Endodermal cell (in vitro differentiated cells): ENCODE measurements at regions not wholly inside any gene's neighbourhood (a gene's known extent, or its start where the extent isn't known, plus 50 kb on each side); places are given as distances from the start of the nearest gene placed in this dataset.

Experiments used
- DNase-seq: peaks from one replicate; pipeline ENCODE4 v3.0.0-alpha.2; 2017
- H3K27ac ChIP-seq: 2 replicates; pipeline ENCODE4 v1.5.1; 2013; ENCODE audit warnings: mild to moderate bottlenecking, low read depth, low read length, moderate library complexity
- H3K27me3 ChIP-seq: 2 replicates; pipeline ENCODE4 v1.6.1; 2013; ENCODE audit warnings: mild to moderate bottlenecking, low read length, moderate library complexity; ENCODE audit not compliant: insufficient read depth, control insufficient read depth, poor library complexity, severe bottlenecking
- H3K36me3 ChIP-seq: 2 replicates; pipeline ENCODE4 v1.7.0; 2013; ENCODE audit warnings: mild to moderate bottlenecking, low read length, moderate library complexity; ENCODE audit not compliant: control insufficient read depth, insufficient read depth
- H3K4me1 ChIP-seq: one replicate; pipeline ENCODE4 v1.7.0; 2013; ENCODE audit warnings: low read length; ENCODE audit not compliant: control insufficient read depth, insufficient read depth
- H3K4me3 ChIP-seq: 2 replicates; pipeline ENCODE4 v1.5.1; 2013; ENCODE audit warnings: mild to moderate bottlenecking, low read length, moderate library complexity
- H3K9ac ChIP-seq: 2 replicates; pipeline ENCODE4 v1.6.1; 2013; ENCODE audit warnings: mild to moderate bottlenecking, low read length, moderate library complexity; ENCODE audit not compliant: poor library complexity, severe bottlenecking; ENCODE audit errors: extremely low read depth
- H3K9me3 ChIP-seq: 2 replicates; pipeline ENCODE4 v1.6.1; 2013; ENCODE audit warnings: mild to moderate bottlenecking, low read length, moderate library complexity; ENCODE audit not compliant: control insufficient read depth
- H3K27ac Mint-ChIP-seq: 2 replicates; pipeline ENCODE4 v1.8.0; 2020; ENCODE audit warnings: mixed read lengths
- H3K27me3 Mint-ChIP-seq: 2 replicates; pipeline ENCODE4 v1.8.0; 2021; ENCODE audit warnings: mild to moderate bottlenecking, mixed read lengths; ENCODE audit not compliant: insufficient read depth
- H3K36me3 Mint-ChIP-seq: 2 replicates; pipeline ENCODE4 v1.8.0; 2020; ENCODE audit warnings: low read depth, mixed read lengths
- H3K4me1 Mint-ChIP-seq: 2 replicates; pipeline ENCODE4 v1.8.0; 2020; ENCODE audit warnings: mixed read lengths
- H3K4me3 Mint-ChIP-seq: 2 replicates; pipeline ENCODE4 v1.8.0; 2020; ENCODE audit warnings: mild to moderate bottlenecking, moderate library complexity, mixed read lengths
- H3K9me3 Mint-ChIP-seq: 2 replicates; pipeline ENCODE4 v1.8.0; 2020; ENCODE audit warnings: mild to moderate bottlenecking, mixed read lengths
- CTCF ChIP-seq: fragments of 200-600 bp; sonication (generic); conservative IDR thresholded peaks from 2 replicates; pipeline ENCODE4 v1.5.0; 2021; ENCODE audit warnings: antibody characterized with exemption, mild to moderate bottlenecking
- WGBS, 2 experiments: methylation state at CpG; one replicate each; pipeline versions ENCODE4 v1.1.5 to v1.1.7; 2013; ENCODE audit warnings: missing lambda C conversion rate in 2 of 2, mixed read lengths in 1 of 2; ENCODE audit not compliant: insufficient coverage in 1 of 2, insufficient read length in 1 of 2; 5-methylcytosine and 5-hydroxymethylcytosine counted together

DNA sequence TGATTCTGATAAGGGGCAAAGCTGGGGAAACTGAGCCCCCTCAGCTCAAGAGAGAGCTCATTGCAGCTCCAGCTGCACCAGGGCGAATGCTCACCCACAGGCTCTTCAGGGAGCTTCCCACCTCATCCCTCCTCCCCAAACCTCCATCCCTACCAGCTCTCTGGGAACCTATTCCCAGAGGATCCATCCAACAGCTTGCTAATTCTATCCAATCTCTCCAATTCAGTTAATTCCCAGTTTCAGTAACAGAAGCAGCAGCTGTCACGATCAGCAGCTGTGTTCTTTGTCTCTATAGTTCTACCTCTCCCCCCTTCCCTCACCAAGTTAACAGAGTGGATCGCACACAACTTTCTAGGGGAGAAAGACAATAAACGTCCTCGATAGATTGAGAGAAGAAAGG lies 135.5 kb upstream of the EFNA5 start:
- no peak overlapping the region for H3K27ac Mint-ChIP-seq
- Histone ChIP-seq H3K27ac (peak overlapping the region; percentile 16), H3K9ac (no peak overlapping the region), H3K4me3 (no peak overlapping the region), H3K36me3 (no peaks in the 10 kb centered on the region), H3K27me3 (no peaks in the 10 kb centered on the region), H3K4me1 (peaks cover 23% of the 10 kb centered on the region), H3K9me3 (no peaks in the 10 kb centered on the region)
- WGBS, 2 experiments: 82% methylated on average over 4 of the region's 5 CpGs; no CpG with 5 or more reads in 1 of the 2 experiments
- H3K4me1 Mint-ChIP-seq: peaks cover 21% of the 10 kb centered on the region
- H3K36me3 Mint-ChIP-seq: no peaks in the 10 kb centered on the region
- H3K4me3 Mint-ChIP-seq: no peak overlapping the region
- TF ChIP-seq CTCF: no peak
- H3K9me3 Mint-ChIP-seq: no peaks in the 10 kb centered on the region
- DNase-seq: no peak
- no peaks in the 10 kb centered on the region for H3K27me3 Mint-ChIP-seq

GRCh38 chr5:107805824-107806223 lies 135.1 kb upstream of the EFNA5 start:
- Mint-ChIP-seq H3K27ac (no peak overlapping the region), H3K9me3 (no peaks in the 10 kb centered on the region), H3K36me3 (no peaks in the 10 kb centered on the region), H3K27me3 (no peaks in the 10 kb centered on the region), H3K4me1 (peaks cover 18% of the 10 kb centered on the region), H3K4me3 (no peak overlapping the region)
- H3K27me3 ChIP-seq: no peaks in the 10 kb centered on the region
- no peak overlapping the region for H3K9ac ChIP-seq
- 78% methylated on average over 3 of the region's 3 CpGs; no CpG with 5 or more reads in 1 of the 2 experiments for WGBS, 2 experiments
- no peak overlapping the region for H3K27ac ChIP-seq
- peaks cover 23% of the 10 kb centered on the region for H3K4me1 ChIP-seq
- no peak for TF ChIP-seq CTCF
- DNase-seq: no peak
- H3K36me3 ChIP-seq: no peaks in the 10 kb centered on the region
- no peak overlapping the region for H3K4me3 ChIP-seq
- H3K9me3 ChIP-seq: no peaks in the 10 kb centered on the region

GRCh38 chr5:107805166-107805565 lies 134.4 kb upstream of the EFNA5 start:
- H3K4me3 ChIP-seq: no peak overlapping the region

More at GRCh38 chr5:107805166-107805565, 134.4 kb upstream of the EFNA5 start:
- Histone ChIP-seq H3K36me3 (no peaks in the 10 kb centered on the region), H3K27ac (no peak overlapping the region), H3K4me1 (peaks cover 23% of the 10 kb centered on the region), H3K27me3 (no peaks in the 10 kb centered on the region), H3K9ac (no peak overlapping the region), H3K9me3 (no peaks in the 10 kb centered on the region)
- H3K4me3 Mint-ChIP-seq: no peak overlapping the region
- TF ChIP-seq CTCF: no peak
- H3K36me3 Mint-ChIP-seq: no peaks in the 10 kb centered on the region
- no peaks in the 10 kb centered on the region for H3K27me3 Mint-ChIP-seq
- H3K9me3 Mint-ChIP-seq: no peaks in the 10 kb centered on the region
- no peak for DNase-seq
- WGBS, 2 experiments: 76 to 83% methylated on average over 2 to 6 of the region's 6 CpGs
- H3K4me1 Mint-ChIP-seq: peaks cover 13% of the 10 kb centered on the region
- H3K27ac Mint-ChIP-seq: no peak overlapping the region
